ENCODE measurements at regions not wholly inside any gene's neighbourhood (a gene's known extent, or its start where the extent isn't known, plus 50 kb on each side); places are given as distances from the start of the nearest gene placed in this dataset.

GRCh38 chr12:24244231-24244630 is 294.8 kb upstream of the SOX5 start:
- ATAC-seq (replicated peaks in 1 of 2) (no peak), DNase-seq (no peak)
- H3K36me3 Mint-ChIP-seq (ENCODE audit: insufficient read depth in 2 of 2) = no peaks in the 10 kb centered on the region
- H3K27ac Mint-ChIP-seq = no peak overlapping the region
- H3K4me3 Mint-ChIP-seq = no peak overlapping the region
- no peaks in the 10 kb centered on the region for H3K27me3 Mint-ChIP-seq (ENCODE audit: low read depth)
- no peaks in the 10 kb centered on the region for H3K4me1 Mint-ChIP-seq (ENCODE audit: low read depth)
- no peaks in the 10 kb centered on the region for H3K9me3 Mint-ChIP-seq

- Mint-ChIP-seq H3K4me1 (ENCODE audit: low read depth) (no peaks in the 10 kb centered on the region), H3K27ac (no peak overlapping the region), H3K9me3 (no peaks in the 10 kb centered on the region), H3K27me3 (ENCODE audit: low read depth) (no peaks in the 10 kb centered on the region), H3K4me3 (no peak overlapping the region), H3K36me3 (ENCODE audit: insufficient read depth in 2 of 2) (no peaks in the 10 kb centered on the region)
- ATAC-seq (replicated peaks in 1 of 2) (no peak), DNase-seq (no peak)
These were observed 291.2 kb upstream of the SOX5 start for GRCh38 chr12:24240707-24241106.

- H3K36me3 Mint-ChIP-seq (ENCODE audit: insufficient read depth in 2 of 2) = no peaks in the 10 kb centered on the region
- no peaks in the 10 kb centered on the region for H3K4me1 Mint-ChIP-seq (ENCODE audit: low read depth)
- peaks cover 2 to 5% of the 10 kb centered on the region in 2 donors for H3K9me3 Mint-ChIP-seq
- DNase-seq (no peak), ATAC-seq (replicated peaks in 1 of 2) (no peak)
- no peaks in the 10 kb centered on the region for H3K27me3 Mint-ChIP-seq (ENCODE audit: low read depth)
- H3K4me3 Mint-ChIP-seq = no peak overlapping the region
- no peak overlapping the region for H3K27ac Mint-ChIP-seq
These were observed 284.2 kb upstream of the SOX5 start for GRCh38 chr12:24233519-24234246.

GRCh38 chr12:24232531-24232930 is 283.1 kb upstream of the SOX5 start:
- H3K9me3 Mint-ChIP-seq = peaks cover 2 to 5% of the 10 kb centered on the region in 2 donors
- H3K4me1 Mint-ChIP-seq (ENCODE audit: low read depth) = no peaks in the 10 kb centered on the region
- DNase-seq = no peak
- no peak overlapping the region for H3K4me3 Mint-ChIP-seq
- H3K27me3 Mint-ChIP-seq (ENCODE audit: low read depth) = no peaks in the 10 kb centered on the region
- no peaks in the 10 kb centered on the region for H3K36me3 Mint-ChIP-seq (ENCODE audit: insufficient read depth in 2 of 2)
- no peak overlapping the region for H3K27ac Mint-ChIP-seq
- no peak for ATAC-seq (replicated peaks in 1 of 2)

GRCh38 chr12:24231298-24231697 is 281.8 kb upstream of the SOX5 start:
- H3K27me3 Mint-ChIP-seq (ENCODE audit: low read depth) = no peaks in the 10 kb centered on the region
- no peak overlapping the region for H3K4me3 Mint-ChIP-seq
- DNase-seq (no peak), ATAC-seq (replicated peaks in 1 of 2) (no peak)
- H3K9me3 Mint-ChIP-seq = peaks cover 2 to 7% of the 10 kb centered on the region in 2 donors
- H3K36me3 Mint-ChIP-seq (ENCODE audit: insufficient read depth in 2 of 2) = no peaks in the 10 kb centered on the region
- H3K4me1 Mint-ChIP-seq (ENCODE audit: low read depth) = peaks cover 5% of the 10 kb centered on the region
- H3K27ac Mint-ChIP-seq = no peak overlapping the region

GRCh38 chr12:24230061-24230701 is 280.7 kb upstream of the SOX5 start:
- Mint-ChIP-seq H3K9me3 (peaks cover 2 to 7% of the 10 kb centered on the region in 2 donors), H3K27me3 (ENCODE audit: low read depth) (no peaks in the 10 kb centered on the region), H3K27ac (no peak overlapping the region), H3K4me1 (ENCODE audit: low read depth) (peaks cover 5% of the 10 kb centered on the region), H3K36me3 (ENCODE audit: insufficient read depth in 2 of 2) (no peaks in the 10 kb centered on the region), H3K4me3 (no peak overlapping the region)
- DNase-seq (no peak), ATAC-seq (replicated peaks in 1 of 2) (no peak)

GRCh38 chr12:24229031-24229700 is 279.7 kb upstream of the SOX5 start:
- DNase-seq = no peak
- no peaks in the 10 kb centered on the region for H3K27me3 Mint-ChIP-seq (ENCODE audit: low read depth)
- H3K36me3 Mint-ChIP-seq (ENCODE audit: insufficient read depth in 2 of 2) = no peaks in the 10 kb centered on the region

GRCh38 chr12:24228371-24228770 is 278.9 kb upstream of the SOX5 start:
- Mint-ChIP-seq H3K27me3 (ENCODE audit: low read depth) (no peaks in the 10 kb centered on the region), H3K9me3 (peaks cover 2 to 5% of the 10 kb centered on the region in 2 donors), H3K4me3 (no peak overlapping the region), H3K36me3 (ENCODE audit: insufficient read depth in 2 of 2) (no peaks in the 10 kb centered on the region), H3K27ac (no peak overlapping the region), H3K4me1 (ENCODE audit: low read depth) (peaks cover 5% of the 10 kb centered on the region)
- DNase-seq = no peak
- no peak for ATAC-seq (replicated peaks in 1 of 2)

More at GRCh38 chr12:24229031-24229700, 279.7 kb upstream of the SOX5 start:
- Mint-ChIP-seq H3K4me3 (no peak overlapping the region), H3K9me3 (peaks cover 2 to 5% of the 10 kb centered on the region in 2 donors), H3K4me1 (ENCODE audit: low read depth) (peaks cover 5% of the 10 kb centered on the region), H3K27ac (no peak overlapping the region)
- ATAC-seq (replicated peaks in 1 of 2) = no peak

- ATAC-seq (replicated peaks in 1 of 2) (no peak), DNase-seq (no peak)
- no peaks in the 10 kb centered on the region for H3K36me3 Mint-ChIP-seq (ENCODE audit: insufficient read depth in 2 of 2)
- no peak overlapping the region for H3K4me3 Mint-ChIP-seq
- H3K27ac Mint-ChIP-seq = no peak overlapping the region
- H3K4me1 Mint-ChIP-seq (ENCODE audit: low read depth) = peaks cover 5% of the 10 kb centered on the region
- peaks cover 2 to 5% of the 10 kb centered on the region in 2 donors for H3K9me3 Mint-ChIP-seq
- H3K27me3 Mint-ChIP-seq (ENCODE audit: low read depth) = no peaks in the 10 kb centered on the region
These were observed 278.1 kb upstream of the SOX5 start for GRCh38 chr12:24227551-24227950.

- Mint-ChIP-seq H3K27me3 (ENCODE audit: low read depth) (no peaks in the 10 kb centered on the region), H3K36me3 (ENCODE audit: insufficient read depth in 2 of 2) (no peaks in the 10 kb centered on the region), H3K27ac (peak overlapping the region; percentile 91), H3K4me1 (ENCODE audit: low read depth) (peaks cover 5% of the 10 kb centered on the region), H3K4me3 (peak overlapping the region; percentile 42 to 66), H3K9me3 (peaks cover 2 to 5% of the 10 kb centered on the region in 2 donors)
- peak; percentile 59 to 62 for ATAC-seq (replicated peaks in 1 of 2)
- peak; percentile 7 to 9 for DNase-seq
These were observed 277.4 kb upstream of the SOX5 start for GRCh38 chr12:24226745-24227350.

GRCh38 chr12:24224401-24224800 is 274.9 kb upstream of the SOX5 start:
- Mint-ChIP-seq H3K27me3 (ENCODE audit: low read depth) (no peaks in the 10 kb centered on the region), H3K36me3 (ENCODE audit: insufficient read depth in 2 of 2) (no peaks in the 10 kb centered on the region), H3K4me1 (ENCODE audit: low read depth) (peaks cover 5% of the 10 kb centered on the region), H3K9me3 (peaks cover 5% of the 10 kb centered on the region in 2 donors), H3K4me3 (no peak overlapping the region), H3K27ac (no peak overlapping the region)
- ATAC-seq (replicated peaks in 1 of 2) (no peak), DNase-seq (no peak)

GRCh38 chr12:24223926-24224325 is 274.5 kb upstream of the SOX5 start:
- H3K9me3 Mint-ChIP-seq = peaks cover 4 to 5% of the 10 kb centered on the region in 2 donors
- H3K4me1 Mint-ChIP-seq (ENCODE audit: low read depth) = peaks cover 5% of the 10 kb centered on the region
- no peaks in the 10 kb centered on the region for H3K36me3 Mint-ChIP-seq (ENCODE audit: insufficient read depth in 2 of 2)
- no peak overlapping the region for H3K27ac Mint-ChIP-seq
- H3K4me3 Mint-ChIP-seq = no peak overlapping the region
- ATAC-seq (replicated peaks in 1 of 2) (no peak), DNase-seq (no peak)
- no peaks in the 10 kb centered on the region for H3K27me3 Mint-ChIP-seq (ENCODE audit: low read depth)

GRCh38 chr12:24222968-24223367 is 273.5 kb upstream of the SOX5 start:
- Mint-ChIP-seq H3K4me1 (ENCODE audit: low read depth) (peaks cover 5% of the 10 kb centered on the region), H3K27me3 (ENCODE audit: low read depth) (no peaks in the 10 kb centered on the region), H3K9me3 (peaks cover 3 to 5% of the 10 kb centered on the region in 2 donors), H3K27ac (no peak overlapping the region), H3K36me3 (ENCODE audit: insufficient read depth in 2 of 2) (no peaks in the 10 kb centered on the region), H3K4me3 (no peak overlapping the region)
- no peak for ATAC-seq (replicated peaks in 1 of 2)
- no peak for DNase-seq

All from activated T-cell treated with anti-CD3 and anti-CD28 coated beads, Interleukin-2, amount 50 U/mL, for 72 hours (primary cell).